ENCODE measurements at regions not wholly inside any gene's neighbourhood (a gene's known extent, or its start where the extent isn't known, plus 50 kb on each side); places are given as distances from the start of the nearest gene placed in this dataset.

GRCh38 chr7:63040966-63041610, 957.6 kb upstream of the ZNF722 start:
- no peak for TF ChIP-seq CTCF (IDR thresholded peaks at IDR 0.05)
- no peak for TF ChIP-seq POLR2A (IDR thresholded peaks at IDR 0.05)
